22Rv1 (cell line): ENCODE measurements at regions not wholly inside any gene's neighbourhood (a gene's known extent, or its start where the extent isn't known, plus 50 kb on each side); places are given as distances from the start of the nearest gene placed in this dataset.

Source experiments
- CTCF ChIP-seq: fragments of 450-650 bp; IDR thresholded peaks from 2 replicates; pipeline ENCODE4 v1.5.1; 2017; ENCODE audit warnings: mild to moderate bottlenecking
- ZFX ChIP-seq: fragments of 450-650 bp; IDR thresholded peaks from 2 replicates; pipeline ENCODE4 v1.6.1; 2017; ENCODE audit warnings: antibody characterized with exemption, borderline replicate concordance

- TF ChIP-seq CTCF (no peak), ZFX (no peak)
Measured at GRCh38 chr13:95382916-95383315, 81.7 kb upstream of the ABCC4 start.
